NCI-H774 (cell line): ENCODE measurements at regions not wholly inside any gene's neighbourhood (a gene's known extent, or its start where the extent isn't known, plus 50 kb on each side); places are given as distances from the start of the nearest gene placed in this dataset.
"Not testable (repeated sequence)": the region's sequence is repeated elsewhere in the genome, so short reads cannot be mapped to it uniquely, and the experiment has no call there.

Experiments used
- DNase-seq: peaks from one replicate; lab custom pipeline; 2025; lab: John Stamatoyannopoulos, UW

GRCh38 chr12:43252585-43252984 lies 299.4 kb downstream of the ADAMTS20 start:
- DNase-seq: no peak

GRCh38 chr12:43245947-43246346 lies 306.1 kb downstream of the ADAMTS20 start:
- DNase-seq: no peak

GRCh38 chr12:43241986-43242385 lies 310.0 kb downstream of the ADAMTS20 start:
- no peak for DNase-seq

DNA sequence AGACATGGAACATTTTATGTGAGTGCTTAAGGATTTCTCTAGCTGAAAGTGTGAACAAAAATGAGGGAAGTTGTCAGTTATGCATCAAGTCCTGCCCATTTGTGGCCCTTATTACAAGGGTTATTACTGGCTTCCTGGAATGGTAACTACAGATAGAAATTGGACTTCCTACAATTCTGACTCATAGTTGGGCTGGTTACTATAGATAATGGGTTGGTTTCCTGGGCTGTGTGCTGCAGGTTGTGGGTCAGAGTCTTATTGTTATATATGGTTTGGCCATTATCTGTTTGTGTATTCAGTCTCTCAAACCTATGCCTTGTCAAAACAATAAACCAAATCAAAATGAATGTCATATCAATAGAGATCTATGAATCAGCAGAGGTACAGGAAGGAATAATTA lies 313.7 kb downstream of the ADAMTS20 start:
- DNase-seq: no peak

- no peak for DNase-seq
Observed at GRCh38 chr12:43237238-43237879, 314.6 kb downstream of the ADAMTS20 start.

GRCh38 chr12:43235721-43236120 lies 316.3 kb downstream of the ADAMTS20 start:
- DNase-seq: no peak

GRCh38 chr12:43233861-43234260 lies 318.1 kb downstream of the ADAMTS20 start:
- DNase-seq: no peak

GRCh38 chr12:43226151-43226550 lies 325.9 kb downstream of the ADAMTS20 start:
- DNase-seq: no peak

- not testable (repeated sequence) for DNase-seq
Observed at GRCh38 chr12:43224190-43224805, 327.7 kb downstream of the ADAMTS20 start.

DNA sequence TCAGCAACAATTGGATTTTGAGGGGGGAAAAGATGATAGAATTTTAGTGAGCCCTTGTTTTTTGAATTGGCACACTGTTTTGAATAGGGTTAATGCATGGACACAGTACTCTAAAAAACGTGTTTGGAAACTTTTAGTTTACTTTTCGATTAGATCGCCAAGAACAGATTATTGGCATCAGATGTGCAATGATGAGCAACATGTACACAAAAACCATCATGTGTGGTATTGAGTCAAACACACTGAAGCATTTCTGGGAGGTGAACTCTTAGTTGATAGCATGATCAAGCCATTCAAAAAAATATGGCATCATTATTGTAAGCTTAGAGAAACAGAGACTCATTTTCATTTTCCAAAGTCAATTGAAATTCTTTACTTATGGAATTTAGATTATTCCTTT lies 329.2 kb downstream of the ADAMTS20 start:
- DNase-seq: no peak

DNA sequence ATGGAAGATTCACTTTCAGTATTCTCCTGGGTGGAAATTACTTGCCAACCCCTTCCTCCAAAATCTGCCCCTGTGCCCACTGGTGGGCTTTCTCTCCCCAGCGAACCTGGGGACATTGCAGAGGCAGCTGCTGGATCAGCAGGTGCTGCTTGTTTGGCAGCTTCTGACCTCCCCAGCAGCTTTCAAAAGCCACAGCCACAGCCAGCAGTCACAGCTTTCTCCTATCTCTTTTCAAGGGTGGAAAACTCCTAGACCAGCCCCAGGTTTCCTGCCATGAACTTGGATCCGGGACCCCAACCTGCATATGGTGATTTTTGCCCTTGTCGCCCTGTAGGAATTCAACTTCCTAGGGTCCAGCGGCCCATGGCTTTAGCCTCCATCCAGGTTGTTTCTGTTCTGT lies 330.8 kb downstream of the ADAMTS20 start:
- DNase-seq: no peak

- no peak for DNase-seq
Observed at GRCh38 chr12:43216490-43216889, 335.5 kb downstream of the ADAMTS20 start.

- no peak for DNase-seq
Observed at GRCh38 chr12:43214166-43214565, 337.8 kb downstream of the ADAMTS20 start.

DNA sequence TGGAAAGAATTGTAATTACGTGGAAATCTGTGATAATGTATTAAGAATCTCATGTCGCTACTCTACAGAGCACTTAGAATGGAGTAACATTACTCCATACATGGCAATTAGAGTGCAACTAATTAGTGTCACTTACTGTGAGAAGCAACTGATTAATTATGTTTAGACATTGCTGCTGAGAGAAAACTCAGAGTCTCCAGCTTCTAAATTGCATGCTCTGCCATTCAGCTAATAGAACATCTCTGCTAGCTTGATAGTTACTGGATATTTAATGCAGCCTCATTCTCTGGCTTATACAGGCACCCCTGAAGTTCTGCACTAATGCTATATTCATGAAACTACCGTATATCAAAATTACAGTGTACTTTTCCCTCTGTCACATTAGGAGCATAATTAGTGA lies 338.4 kb downstream of the ADAMTS20 start:
- no peak for DNase-seq

GRCh38 chr12:43210485-43211192 lies 341.4 kb downstream of the ADAMTS20 start:
- no peak for DNase-seq

DNA sequence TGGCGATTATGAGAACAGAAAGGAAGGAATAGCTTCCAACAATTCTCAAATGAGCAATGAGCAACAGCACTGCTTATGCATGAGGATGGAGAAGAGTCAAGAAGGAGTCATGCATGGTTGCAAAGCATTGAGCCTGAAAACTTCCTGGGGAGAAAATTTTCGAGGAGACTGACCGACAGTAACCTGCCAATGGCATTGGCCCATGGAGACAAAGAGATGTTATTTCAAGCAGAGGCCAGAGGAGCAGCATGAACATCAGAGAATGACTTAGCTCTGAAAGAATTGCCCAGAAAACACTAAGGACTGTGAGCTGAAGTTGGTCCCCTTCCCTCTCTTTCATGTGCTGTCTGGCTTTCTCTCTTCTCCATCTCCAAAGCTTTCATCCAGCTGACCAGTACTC lies 343.4 kb downstream of the ADAMTS20 start:
- DNase-seq: no peak

DNA sequence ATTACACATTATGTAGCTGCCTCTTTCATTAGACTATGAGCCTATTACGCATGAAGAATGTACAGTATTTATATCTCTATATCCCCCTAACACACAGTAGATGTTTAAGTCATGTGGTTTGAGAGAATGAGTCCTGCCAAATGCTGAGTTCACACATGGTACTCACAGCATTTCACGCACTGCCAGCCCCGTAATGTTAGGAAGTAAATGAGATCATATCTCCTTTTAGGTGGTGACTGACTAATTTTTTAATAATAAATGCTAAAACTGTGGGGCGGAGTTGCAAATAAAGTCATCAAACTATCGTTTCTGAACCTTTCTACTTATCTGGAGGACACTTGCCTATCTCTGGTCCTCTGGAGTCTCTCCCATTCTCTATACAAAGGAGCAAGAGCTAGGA lies 343.8 kb downstream of the ADAMTS20 start:
- DNase-seq: no peak

DNA sequence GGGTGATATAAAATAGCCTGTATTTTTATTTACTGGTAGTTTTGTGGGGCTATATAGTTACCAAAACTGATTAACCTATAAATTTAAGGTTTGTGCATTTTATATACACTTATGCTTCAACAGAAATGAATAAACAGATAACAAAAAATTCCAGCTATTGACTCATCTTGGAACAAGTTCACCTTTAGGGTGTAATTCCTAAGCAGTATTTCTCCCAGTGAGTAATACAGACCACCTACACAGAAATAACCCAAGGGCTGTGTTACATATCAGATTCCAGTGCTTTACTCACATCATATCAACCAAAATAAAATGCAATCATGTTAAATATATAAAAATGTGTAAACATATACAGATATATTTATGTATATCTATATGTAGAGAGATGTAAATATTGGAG lies 345.6 kb downstream of the ADAMTS20 start:
- no peak for DNase-seq

DNA sequence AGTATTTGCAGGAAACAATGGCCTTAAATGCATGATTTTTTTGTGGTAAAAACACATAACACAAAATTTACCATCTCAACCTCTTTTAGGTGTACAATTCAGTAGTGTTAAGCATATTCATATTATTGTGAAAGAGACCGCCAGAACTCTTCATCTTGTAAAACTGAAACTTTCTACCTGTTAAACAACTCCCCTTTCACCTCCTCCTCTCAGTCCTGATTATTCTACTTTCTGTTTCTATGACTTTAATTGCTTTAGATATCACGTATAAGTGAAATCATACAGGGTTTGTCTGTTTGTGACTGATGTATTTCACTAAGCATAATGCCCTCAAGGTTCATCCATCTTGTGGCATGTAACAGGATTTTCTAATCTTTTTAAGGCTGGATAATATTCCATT lies 353.4 kb downstream of the ADAMTS20 start:
- no peak for DNase-seq

DNA sequence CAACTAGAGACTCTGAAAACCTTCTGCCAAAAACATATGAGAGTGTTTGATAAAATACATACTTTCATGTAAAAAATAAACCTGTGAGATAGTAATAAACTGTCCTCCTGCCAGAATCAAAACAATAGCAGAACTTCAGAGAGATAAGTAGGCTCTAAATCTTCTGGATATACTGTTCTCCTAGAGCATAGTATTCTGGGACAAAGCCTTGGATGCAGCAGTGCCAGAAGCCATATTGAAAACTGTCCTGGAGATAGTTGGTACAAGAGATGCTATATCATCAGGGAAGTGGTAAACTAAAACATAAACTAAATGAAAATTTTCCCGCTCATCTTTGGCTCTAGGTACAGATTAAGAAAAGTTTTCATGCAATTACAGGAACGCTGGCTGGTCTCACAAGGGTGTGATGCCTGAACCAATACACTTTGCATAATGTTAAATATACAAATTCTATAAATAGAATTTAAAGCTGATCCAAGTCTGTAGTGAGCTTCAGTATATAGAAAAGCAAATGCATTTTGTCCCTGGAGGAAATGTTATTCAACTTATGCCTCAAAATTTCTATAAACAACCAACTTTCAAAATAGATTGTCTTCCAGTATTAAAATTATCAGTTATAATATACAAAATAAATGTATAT lies 355.6 kb downstream of the ADAMTS20 start:
- no peak for DNase-seq

GRCh38 chr12:43193096-43193495 lies 358.9 kb downstream of the ADAMTS20 start:
- not testable (repeated sequence) for DNase-seq

- not testable (repeated sequence) for DNase-seq
Observed at GRCh38 chr12:43192442-43192841, 359.6 kb downstream of the ADAMTS20 start.

DNA sequence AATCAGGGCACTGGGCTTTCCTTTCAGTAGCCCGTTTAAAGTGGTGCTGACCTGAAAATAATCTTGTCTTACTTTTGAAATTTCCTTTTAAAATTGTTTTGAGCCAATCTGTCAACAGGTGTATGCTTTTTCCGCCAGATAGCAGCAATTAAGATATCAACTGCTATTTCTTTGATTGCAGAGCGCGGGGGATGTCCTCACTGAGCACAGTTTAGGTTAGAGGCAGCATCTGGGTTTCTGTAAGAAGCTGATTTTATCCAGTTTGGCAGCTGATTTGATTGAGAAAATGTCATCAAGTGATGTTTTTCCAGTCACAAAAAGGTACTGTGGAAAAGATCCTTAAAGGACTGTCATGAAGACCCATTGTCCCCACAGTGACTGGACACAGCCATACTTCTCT lies 371.8 kb downstream of the ADAMTS20 start:
- DNase-seq: no peak
